ENCODE measurements at regions not wholly inside any gene's neighbourhood (a gene's known extent, or its start where the extent isn't known, plus 50 kb on each side); places are given as distances from the start of the nearest gene placed in this dataset.

- no peak for TF ChIP-seq CTCF (conservative IDR thresholded peaks at IDR 0.05)
- Mint-ChIP-seq H3K4me1 (ENCODE audit: unreplicated experiment) (no peaks in the 10 kb centered on the region), H3K9me3 (no peaks in the 10 kb centered on the region), H3K36me3 (no peaks in the 10 kb centered on the region), H3K27me3 (peaks cover 40% of the 10 kb centered on the region), H3K4me3 (no peak overlapping the region), H3K27ac (no peak overlapping the region)
- DNase-seq (ENCODE audit: extremely low spot score, unreplicated experiment): no peak
These were observed 142.3 kb upstream of the SOX1 start for GRCh38 chr13:111924678-111925075.

- H3K9me3 Mint-ChIP-seq: no peaks in the 10 kb centered on the region
- H3K36me3 Mint-ChIP-seq: no peaks in the 10 kb centered on the region
- no peak overlapping the region for H3K4me3 Mint-ChIP-seq
- peaks cover 37% of the 10 kb centered on the region for H3K27me3 Mint-ChIP-seq
- peak; percentile 43 for DNase-seq (ENCODE audit: extremely low spot score, unreplicated experiment)
- H3K27ac Mint-ChIP-seq: no peak overlapping the region
- H3K4me1 Mint-ChIP-seq (ENCODE audit: unreplicated experiment): no peaks in the 10 kb centered on the region
- no peak for TF ChIP-seq CTCF (conservative IDR thresholded peaks at IDR 0.05)
These were observed 141.6 kb upstream of the SOX1 start for GRCh38 chr13:111925146-111925875.

GRCh38 chr13:111926501-111927180, 140.3 kb upstream of the SOX1 start:
- no peak overlapping the region for H3K4me3 Mint-ChIP-seq
- peaks cover 31% of the 10 kb centered on the region for H3K27me3 Mint-ChIP-seq
- no peak for TF ChIP-seq CTCF (conservative IDR thresholded peaks at IDR 0.05)
- no peaks in the 10 kb centered on the region for H3K4me1 Mint-ChIP-seq (ENCODE audit: unreplicated experiment)
- H3K36me3 Mint-ChIP-seq: no peaks in the 10 kb centered on the region
- H3K27ac Mint-ChIP-seq: no peak overlapping the region
- peak; percentile 45 for DNase-seq (ENCODE audit: extremely low spot score, unreplicated experiment)
- no peaks in the 10 kb centered on the region for H3K9me3 Mint-ChIP-seq

- Mint-ChIP-seq H3K27ac (no peak overlapping the region), H3K9me3 (no peaks in the 10 kb centered on the region), H3K27me3 (peaks cover 30% of the 10 kb centered on the region)
These were observed 139.8 kb upstream of the SOX1 start for GRCh38 chr13:111927181-111927540.

GRCh38 chr13:111929036-111929616, 137.8 kb upstream of the SOX1 start:
- peak; percentile 34 for TF ChIP-seq CTCF (conservative IDR thresholded peaks at IDR 0.05)
- H3K27me3 Mint-ChIP-seq: peaks cover 30% of the 10 kb centered on the region
- no peak for DNase-seq (ENCODE audit: extremely low spot score, unreplicated experiment)
- no peaks in the 10 kb centered on the region for H3K36me3 Mint-ChIP-seq
- no peak overlapping the region for H3K4me3 Mint-ChIP-seq
- no peaks in the 10 kb centered on the region for H3K4me1 Mint-ChIP-seq (ENCODE audit: unreplicated experiment)
- no peak overlapping the region for H3K27ac Mint-ChIP-seq
- no peaks in the 10 kb centered on the region for H3K9me3 Mint-ChIP-seq

More at GRCh38 chr13:111927181-111927540, 139.8 kb upstream of the SOX1 start:
- DNase-seq (ENCODE audit: extremely low spot score, unreplicated experiment): peak; percentile 48
- H3K4me3 Mint-ChIP-seq: no peak overlapping the region
- no peak for TF ChIP-seq CTCF (conservative IDR thresholded peaks at IDR 0.05)
- H3K36me3 Mint-ChIP-seq: no peaks in the 10 kb centered on the region
- no peaks in the 10 kb centered on the region for H3K4me1 Mint-ChIP-seq (ENCODE audit: unreplicated experiment)
